ENCODE measurements at regions not wholly inside any gene's neighbourhood (a gene's known extent, or its start where the extent isn't known, plus 50 kb on each side); places are given as distances from the start of the nearest gene placed in this dataset.

DNA sequence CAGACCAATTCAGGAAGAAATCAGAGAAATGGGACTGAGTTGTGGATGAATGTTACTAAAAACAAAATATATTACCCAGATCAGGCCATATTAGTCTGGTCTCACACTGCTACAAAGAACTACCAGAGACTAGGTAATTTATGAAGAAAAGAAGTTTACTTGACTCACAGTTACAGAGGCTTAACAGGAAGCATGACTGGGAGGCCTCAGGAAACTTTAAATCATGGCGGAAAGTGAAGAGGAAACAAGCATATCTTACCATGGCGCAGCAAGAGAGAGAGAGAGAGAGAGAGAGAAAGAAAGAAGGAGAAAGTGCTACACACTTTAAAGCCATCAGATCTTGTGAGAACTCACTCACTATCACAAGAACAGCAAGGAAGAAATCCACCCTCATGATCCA is 636.8 kb upstream of the GRM3 start:
- intact Hi-C loops (cut with micrococcal nuclease), result no loop called here
- Mint-ChIP-seq H3K4me1 (no peaks in the 10 kb centered on the region), H3K4me3 (no peak overlapping the region), H3K27me3 (no peaks in the 10 kb centered on the region), H3K9me3 (ENCODE audit: insufficient read depth) (peaks cover 8% of the 10 kb centered on the region), H3K27ac (no peak overlapping the region)
- no peak for ATAC-seq (ENCODE audit: low read depth)
- WGBS (ENCODE audit: insufficient coverage), result no CpG with 5 or more reads among the region's 2 CpGs
- Histone ChIP-seq H4K20me1 (ENCODE audit: control insufficient read depth, insufficient read depth, low read length, poor library complexity, severe bottlenecking) (no peaks in the 10 kb centered on the region), H2AFZ (ENCODE audit: insufficient read depth, low read depth, low read length, poor library complexity, severe bottlenecking) (no peak overlapping the region), H3K79me2 (ENCODE audit: control insufficient read depth, insufficient read depth, low read length) (no peaks in the 10 kb centered on the region), H3K9ac (ENCODE audit: low read length) (no peak overlapping the region), H3K36me3 (replicated peaks in 1 of 2; ENCODE audit: control extremely low read depth in 1 of 2, control insufficient read depth in 1 of 2, extremely low read depth in 1 of 2, insufficient read depth in 2 of 2, low read length in 1 of 2) (no peaks in the 10 kb centered on the region), H3K4me1 (ENCODE audit: control insufficient read depth in 2 of 2, insufficient read depth in 2 of 2, low read length in 2 of 2) (no peaks in the 10 kb centered on the region), H3K4me3 (ENCODE audit: control extremely low read depth in 1 of 5, extremely low read depth in 1 of 5, insufficient read depth in 1 of 5, low read depth in 2 of 5, low read length in 4 of 5) (no peak overlapping the region), H3K27ac (ENCODE audit: low read length in 2 of 2) (no peak overlapping the region), H3K9me3 (ENCODE audit: control extremely low read depth in 1 of 3, control insufficient read depth in 2 of 3, insufficient read depth in 1 of 3, low read length in 2 of 3) (peaks cover 0 to 13% (median 3%) of the 10 kb centered on the region in 3 donors), H3K27me3 (replicated peaks in 1 of 4; ENCODE audit: control extremely low read depth in 1 of 4, control insufficient read depth in 3 of 4, insufficient read depth in 4 of 4, low read length in 3 of 4) (no peaks in the 10 kb centered on the region), H3K4me2 (replicated peaks; ENCODE audit: low read depth, low read length, poor library complexity, severe bottlenecking) (no peak overlapping the region)
- CTCF ChIA-PET, result no interaction called here
- TF ChIP-seq EZH2 (IDR thresholded peaks at IDR 0.05; ENCODE audit: borderline replicate concordance, insufficient read depth, low read depth, low read length, poor library complexity, severe bottlenecking), result no peak
- TF ChIP-seq, protein P1, sequence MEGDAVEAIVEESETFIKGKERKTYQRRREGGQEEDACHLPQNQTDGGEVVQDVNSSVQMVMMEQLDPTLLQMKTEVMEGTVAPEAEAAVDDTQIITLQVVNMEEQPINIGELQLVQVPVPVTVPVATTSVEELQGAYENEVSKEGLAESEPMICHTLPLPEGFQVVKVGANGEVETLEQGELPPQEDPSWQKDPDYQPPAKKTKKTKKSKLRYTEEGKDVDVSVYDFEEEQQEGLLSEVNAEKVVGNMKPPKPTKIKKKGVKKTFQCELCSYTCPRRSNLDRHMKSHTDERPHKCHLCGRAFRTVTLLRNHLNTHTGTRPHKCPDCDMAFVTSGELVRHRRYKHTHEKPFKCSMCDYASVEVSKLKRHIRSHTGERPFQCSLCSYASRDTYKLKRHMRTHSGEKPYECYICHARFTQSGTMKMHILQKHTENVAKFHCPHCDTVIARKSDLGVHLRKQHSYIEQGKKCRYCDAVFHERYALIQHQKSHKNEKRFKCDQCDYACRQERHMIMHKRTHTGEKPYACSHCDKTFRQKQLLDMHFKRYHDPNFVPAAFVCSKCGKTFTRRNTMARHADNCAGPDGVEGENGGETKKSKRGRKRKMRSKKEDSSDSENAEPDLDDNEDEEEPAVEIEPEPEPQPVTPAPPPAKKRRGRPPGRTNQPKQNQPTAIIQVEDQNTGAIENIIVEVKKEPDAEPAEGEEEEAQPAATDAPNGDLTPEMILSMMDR (IDR thresholded peaks at IDR 0.05), result no peak
- POLR2A ChIA-PET, result no interaction called here
- DNase-seq, result no peak

DNA sequence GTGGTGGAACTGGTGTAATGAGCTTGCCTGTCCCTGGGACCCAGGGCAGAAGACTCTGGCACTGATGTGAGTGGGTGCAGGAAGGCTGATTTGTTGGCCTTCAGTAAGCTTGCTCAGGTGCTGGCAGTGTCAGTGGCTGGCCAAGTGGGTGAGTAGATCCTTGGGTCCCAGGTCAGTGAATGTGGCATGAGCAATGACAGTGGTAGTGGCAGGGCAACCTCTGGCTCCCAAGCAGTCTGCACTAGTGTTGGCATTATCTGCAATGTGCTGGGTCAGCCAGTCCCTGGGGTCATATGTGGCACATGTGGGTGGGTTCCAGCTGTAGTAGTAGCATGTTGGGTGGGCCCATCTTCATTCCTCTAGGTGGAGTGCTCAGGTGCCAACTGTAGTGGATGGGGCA is 640.9 kb upstream of the GRM3 start:
- ChIA-PET POLR2A (no interaction called here), CTCF (no interaction called here)
- H3K9ac ChIP-seq (ENCODE audit: low read length), result no peak overlapping the region
- peaks cover 0 to 13% (median 5%) of the 10 kb centered on the region in 3 donors for H3K9me3 ChIP-seq (ENCODE audit: control extremely low read depth in 1 of 3, control insufficient read depth in 2 of 3, insufficient read depth in 1 of 3, low read length in 2 of 3)
- H4K20me1 ChIP-seq (ENCODE audit: control insufficient read depth, insufficient read depth, low read length, poor library complexity, severe bottlenecking), result no peaks in the 10 kb centered on the region
- no peaks in the 10 kb centered on the region for H3K4me1 Mint-ChIP-seq
- H3K79me2 ChIP-seq (ENCODE audit: control insufficient read depth, insufficient read depth, low read length), result no peaks in the 10 kb centered on the region
- H3K36me3 ChIP-seq (replicated peaks in 1 of 2; ENCODE audit: control extremely low read depth in 1 of 2, control insufficient read depth in 1 of 2, extremely low read depth in 1 of 2, insufficient read depth in 2 of 2, low read length in 1 of 2), result no peaks in the 10 kb centered on the region
- intact Hi-C loops (cut with micrococcal nuclease), result no loop called here
- TF ChIP-seq EZH2 (IDR thresholded peaks at IDR 0.05; ENCODE audit: borderline replicate concordance, insufficient read depth, low read depth, low read length, poor library complexity, severe bottlenecking), result no peak
- TF ChIP-seq, protein P1 (IDR thresholded peaks at IDR 0.05), result no peak
- H3K9me3 Mint-ChIP-seq (ENCODE audit: insufficient read depth), result peaks cover 13% of the 10 kb centered on the region
- H3K27me3 Mint-ChIP-seq, result no peaks in the 10 kb centered on the region
- no peak overlapping the region for H2AFZ ChIP-seq (ENCODE audit: insufficient read depth, low read depth, low read length, poor library complexity, severe bottlenecking)
- no peaks in the 10 kb centered on the region for H3K27me3 ChIP-seq (replicated peaks in 1 of 4; ENCODE audit: control extremely low read depth in 1 of 4, control insufficient read depth in 3 of 4, insufficient read depth in 4 of 4, low read length in 3 of 4)
- no peak overlapping the region for H3K27ac ChIP-seq (ENCODE audit: low read length in 2 of 2)
- no peaks in the 10 kb centered on the region for H3K4me1 ChIP-seq (ENCODE audit: control insufficient read depth in 2 of 2, insufficient read depth in 2 of 2, low read length in 2 of 2)
- no peak for ATAC-seq (ENCODE audit: low read depth)
- H3K4me3 Mint-ChIP-seq, result no peak overlapping the region
- H3K27ac Mint-ChIP-seq, result no peak overlapping the region
- no peak overlapping the region for H3K4me2 ChIP-seq (replicated peaks; ENCODE audit: low read depth, low read length, poor library complexity, severe bottlenecking)
- H3K4me3 ChIP-seq (ENCODE audit: control extremely low read depth in 1 of 5, extremely low read depth in 1 of 5, insufficient read depth in 1 of 5, low read depth in 2 of 5, low read length in 4 of 5), result no peak overlapping the region
- DNase-seq, result no peak
